ENCODE measurements at regions not wholly inside any gene's neighbourhood (a gene's known extent, or its start where the extent isn't known, plus 50 kb on each side); places are given as distances from the start of the nearest gene placed in this dataset.

GRCh38 chr5:120872297-120872696, 408.2 kb downstream of the PRR16 start:
- no peak for DNase-seq (ENCODE audit: extremely low spot score)
- POLR2A ChIA-PET = no interaction called here
- CTCF ChIA-PET = interaction anchor here (0.7 kb wide), 1 partner anchor 9 kb away, joined by 4 read pairs; no protein-coding TSS in a partner anchor
- TF ChIP-seq CTCF (IDR thresholded peaks at IDR 0.05; ENCODE audit: control extremely low read depth, extremely low read depth, low read depth, missing control alignments) = no peak

- no peak for DNase-seq (ENCODE audit: extremely low spot score)
- no peak for TF ChIP-seq CTCF (IDR thresholded peaks at IDR 0.05; ENCODE audit: control extremely low read depth, extremely low read depth, low read depth, missing control alignments)
- ChIA-PET CTCF (no interaction called here), POLR2A (no interaction called here)
Measured at GRCh38 chr5:120873083-120873482, 409.0 kb downstream of the PRR16 start.

- no peak for TF ChIP-seq CTCF (IDR thresholded peaks at IDR 0.05; ENCODE audit: control extremely low read depth, extremely low read depth, low read depth, missing control alignments)
- no peak for DNase-seq (ENCODE audit: extremely low spot score)
- ChIA-PET POLR2A (no interaction called here), CTCF (no interaction called here)
Measured at GRCh38 chr5:120874081-120874862, 410.2 kb downstream of the PRR16 start.

- ChIA-PET CTCF (interaction anchor here (1.8 kb wide), 1 partner anchor 9 kb away, joined by 6 read pairs; no protein-coding TSS in a partner anchor), POLR2A (no interaction called here)
- no peak for TF ChIP-seq CTCF (IDR thresholded peaks at IDR 0.05; ENCODE audit: control extremely low read depth, extremely low read depth, low read depth, missing control alignments)
- no peak for DNase-seq (ENCODE audit: extremely low spot score)
Measured at GRCh38 chr5:120882038-120882775, 418.1 kb downstream of the PRR16 start.

GRCh38 chr5:120886351-120886860, 422.3 kb downstream of the PRR16 start:
- no peak for DNase-seq (ENCODE audit: extremely low spot score)
- ChIA-PET CTCF (no interaction called here), POLR2A (no interaction called here)
- no peak for TF ChIP-seq CTCF (IDR thresholded peaks at IDR 0.05; ENCODE audit: control extremely low read depth, extremely low read depth, low read depth, missing control alignments)

GRCh38 chr5:120895660-120896059, 431.6 kb downstream of the PRR16 start:
- TF ChIP-seq CTCF (IDR thresholded peaks at IDR 0.05; ENCODE audit: control extremely low read depth, extremely low read depth, low read depth, missing control alignments) = no peak
- DNase-seq (ENCODE audit: extremely low spot score) = no peak
- CTCF ChIA-PET = no interaction called here
- POLR2A ChIA-PET = no interaction called here

All from GM10248 (cell line).